ENCODE measurements at regions not wholly inside any gene's neighbourhood (a gene's known extent, or its start where the extent isn't known, plus 50 kb on each side); places are given as distances from the start of the nearest gene placed in this dataset.
"Not testable (repeated sequence)": the region's sequence is repeated elsewhere in the genome, so short reads cannot be mapped to it uniquely, and the experiment has no call there.

DNA sequence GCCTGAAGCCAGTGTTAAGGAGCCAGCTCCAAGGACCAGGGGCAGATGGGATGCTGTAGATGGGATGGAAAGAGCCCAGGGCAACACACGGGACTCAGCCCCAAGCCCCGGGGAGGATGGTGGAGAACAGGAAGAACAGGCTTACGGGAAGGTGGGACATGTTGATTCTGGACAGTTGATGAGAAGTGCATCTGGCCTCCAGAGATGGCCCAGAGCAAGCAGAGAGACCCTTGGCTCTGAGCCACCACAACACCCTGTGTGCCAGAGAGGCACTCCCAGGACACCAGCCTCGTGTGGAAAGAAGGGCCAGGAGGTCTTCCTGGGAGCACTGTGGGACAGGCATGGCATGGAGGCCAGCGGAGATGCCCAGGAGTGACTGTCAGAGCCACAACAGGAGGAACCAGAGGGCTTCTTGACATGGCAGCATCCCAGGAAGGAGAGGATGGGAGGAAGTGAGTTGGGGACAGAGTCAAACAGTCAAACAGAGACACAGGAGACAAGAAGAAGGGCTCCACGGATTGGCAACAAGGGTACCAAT, 156.3 kb upstream of the MVB12B start:
- no peak for DNase-seq (ENCODE audit: low spot score)

DNA sequence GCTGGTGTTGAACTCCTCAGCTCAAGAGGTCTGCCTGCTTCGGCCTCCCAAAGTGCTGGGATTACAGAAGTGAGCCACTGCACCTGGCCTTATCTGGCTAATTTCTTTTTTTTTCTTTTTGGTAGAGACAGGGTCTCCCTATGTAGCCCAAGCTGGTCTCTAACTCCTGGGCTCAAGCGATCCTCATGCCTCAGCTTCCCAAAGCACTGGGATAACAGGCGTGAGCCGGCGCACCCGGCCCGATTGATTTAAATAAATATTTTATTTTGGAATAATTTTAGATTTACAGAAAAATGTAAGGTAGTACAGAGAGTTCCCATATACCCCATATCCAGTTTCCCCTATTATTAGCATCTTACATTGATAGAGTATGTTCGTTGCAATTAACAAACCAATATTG, 155.0 kb upstream of the MVB12B start:
- DNase-seq (ENCODE audit: low spot score), result no peak

DNA sequence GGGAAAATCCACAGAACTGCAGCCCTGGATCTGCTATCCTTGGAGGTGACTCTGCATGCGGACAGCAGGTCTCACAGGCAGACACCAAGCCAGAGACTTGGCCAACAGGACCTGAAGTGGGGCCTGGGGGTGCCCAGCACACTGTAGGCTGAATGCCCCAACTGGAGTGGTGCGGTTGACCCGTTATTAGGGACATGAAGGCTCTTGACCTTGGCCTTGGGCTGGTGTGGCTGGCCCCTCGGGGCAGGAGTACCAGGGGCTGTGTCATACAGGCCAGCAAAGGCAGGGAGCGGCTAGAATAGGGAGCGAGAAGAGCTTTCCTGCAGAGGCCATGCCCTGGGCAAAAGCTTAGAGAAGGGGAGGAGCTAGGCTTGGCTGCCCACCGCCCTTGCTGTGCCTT, 153.2 kb upstream of the MVB12B start:
- DNase-seq (ENCODE audit: low spot score), result no peak

DNA sequence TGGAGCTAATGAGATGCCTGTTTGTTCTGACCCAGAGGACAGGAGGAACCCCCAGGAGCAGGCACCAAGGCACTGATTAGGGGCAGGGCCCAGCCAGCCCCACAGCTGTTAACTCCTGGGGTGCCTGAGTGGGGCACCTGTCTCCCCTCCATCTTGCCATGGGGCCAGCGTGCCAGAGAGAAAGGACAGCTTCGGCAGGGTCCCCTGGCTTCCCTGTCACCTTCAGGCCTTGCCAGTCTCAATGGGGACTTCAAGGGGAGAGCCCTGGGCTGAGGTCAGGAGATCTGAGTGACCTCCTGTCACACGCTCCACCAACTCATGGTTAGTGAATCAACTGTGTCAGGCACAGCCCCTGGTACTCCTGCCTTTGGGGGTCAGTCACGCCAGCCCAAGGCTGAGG, 152.7 kb upstream of the MVB12B start:
- no peak for DNase-seq (ENCODE audit: low spot score)

DNA sequence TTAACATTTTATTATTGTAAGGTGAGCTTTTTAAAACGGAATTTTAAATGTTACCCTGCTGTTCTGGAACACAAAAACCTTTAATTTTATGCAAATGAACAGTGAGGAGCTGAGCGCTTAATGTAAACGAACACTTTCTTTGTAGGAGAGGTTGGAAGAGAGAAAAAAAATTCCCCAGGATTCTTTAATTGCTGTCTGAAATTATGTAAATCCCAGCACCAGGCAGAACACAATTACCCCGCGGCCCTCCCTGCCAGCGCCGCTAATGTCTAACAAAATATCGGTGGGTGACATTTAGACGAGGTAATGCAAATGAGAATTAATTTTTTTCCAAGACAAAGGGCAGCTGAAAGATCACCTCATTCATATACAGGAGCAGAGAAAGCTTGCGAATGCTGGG, 143.4 kb upstream of the MVB12B start:
- no peak for DNase-seq (ENCODE audit: low spot score)

DNA sequence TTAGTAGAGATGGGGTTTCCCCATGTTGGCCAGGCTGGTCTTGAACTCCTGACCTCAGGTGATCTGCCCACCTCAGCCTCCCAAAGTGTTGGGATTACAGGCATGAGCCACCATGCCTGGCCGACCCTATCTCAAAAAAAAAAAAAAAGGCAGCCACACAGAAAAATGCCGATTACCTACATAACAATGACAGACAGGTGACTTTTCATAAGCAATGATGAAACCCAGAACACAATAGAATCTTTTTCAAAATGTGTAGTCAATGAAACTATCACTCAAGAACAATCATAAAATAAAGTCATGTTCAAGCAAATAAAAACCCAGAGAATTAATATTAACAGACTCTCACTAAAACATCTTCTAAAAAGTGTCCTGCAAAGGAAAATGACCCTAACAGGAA, 135.6 kb upstream of the MVB12B start:
- DNase-seq (ENCODE audit: low spot score), result not testable (repeated sequence)

DNA sequence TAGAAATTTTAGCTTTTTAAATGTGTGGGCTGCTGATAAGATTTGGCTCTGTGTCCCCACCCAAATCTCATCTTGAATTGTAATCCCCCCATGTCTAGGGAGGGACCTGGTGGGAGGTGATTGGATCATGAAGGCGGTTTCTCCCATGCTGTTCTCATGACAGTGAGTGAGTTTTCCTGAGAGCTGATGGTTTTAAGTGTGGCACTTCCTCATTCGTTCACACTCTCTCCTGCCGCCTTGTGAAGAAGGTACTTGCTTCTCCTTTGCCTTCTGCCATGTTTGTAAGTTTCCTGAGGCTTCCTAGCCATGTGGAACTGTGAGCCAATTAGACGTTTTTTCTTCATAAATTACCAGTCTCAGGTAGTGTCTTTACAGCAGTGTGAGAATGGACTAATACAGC, 127.8 kb upstream of the MVB12B start:
- DNase-seq (ENCODE audit: low spot score), result no peak

DNA sequence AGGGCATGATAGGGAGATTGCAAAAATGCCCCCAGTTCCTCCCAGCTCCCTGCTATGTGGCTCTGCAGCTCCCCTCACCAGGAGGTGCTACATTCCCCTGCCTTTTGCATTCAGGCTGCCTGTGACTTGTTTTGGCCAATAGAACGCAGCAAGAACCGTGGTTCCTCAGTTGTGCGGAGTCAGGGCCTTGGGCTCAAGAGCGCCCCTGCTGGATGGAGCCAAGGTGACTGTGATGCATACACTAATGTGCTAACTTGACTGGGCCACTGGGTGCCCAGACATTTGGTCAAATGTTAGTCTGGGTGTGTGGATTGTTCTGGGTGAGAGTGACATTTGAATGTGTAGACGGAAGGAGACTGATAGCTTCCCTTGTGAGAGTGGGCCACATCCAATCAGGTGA, 123.3 kb upstream of the MVB12B start:
- DNase-seq (ENCODE audit: low spot score), result peak; percentile 32

DNA sequence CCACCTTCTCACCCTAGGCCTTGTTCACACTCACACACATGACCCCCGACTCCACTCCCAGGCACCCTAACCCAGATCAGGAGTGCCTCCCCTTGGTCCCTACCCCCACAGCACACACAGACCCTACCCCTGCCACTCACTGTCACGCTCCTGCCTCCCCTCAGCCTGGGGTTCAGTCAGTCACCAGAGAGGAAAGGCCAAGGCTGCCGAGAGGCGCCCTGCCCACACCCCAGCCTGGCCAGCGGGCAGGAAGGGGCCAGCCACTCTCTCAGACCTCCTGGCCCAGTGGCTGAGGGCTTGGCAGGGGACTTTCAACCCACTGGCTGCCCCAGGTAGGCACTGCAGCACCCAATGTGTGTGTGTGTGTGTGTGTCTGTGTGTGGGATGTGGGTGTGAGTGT, 122.4 kb upstream of the MVB12B start:
- no peak for DNase-seq (ENCODE audit: low spot score)

DNA sequence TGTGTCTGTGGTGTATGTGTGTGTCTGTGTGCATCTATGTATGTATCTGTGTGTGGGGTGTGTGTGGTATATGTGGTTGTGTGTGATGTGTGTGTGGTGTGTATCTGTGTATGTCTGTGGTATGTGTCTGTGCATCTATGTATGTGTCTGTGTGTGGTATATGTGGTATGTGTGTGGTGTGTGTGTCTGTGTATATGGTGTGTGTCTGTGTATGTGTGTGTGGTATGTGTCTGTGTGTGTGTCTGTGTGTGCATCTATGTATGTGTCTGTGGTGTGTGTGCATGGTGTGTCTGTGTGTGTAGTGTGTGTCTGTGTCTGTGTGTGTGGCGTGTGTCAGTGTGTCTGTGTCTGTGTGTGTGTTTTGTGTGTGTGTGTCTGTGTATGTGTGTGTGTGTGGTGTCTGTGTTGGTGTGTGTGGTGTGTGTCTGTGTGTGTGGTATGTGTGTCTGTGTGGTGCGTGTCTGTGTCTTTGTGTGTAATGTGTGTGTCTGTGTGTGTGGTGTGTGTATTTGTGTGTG, 121.9 kb upstream of the MVB12B start:
- no peak for DNase-seq (ENCODE audit: low spot score)

DNA sequence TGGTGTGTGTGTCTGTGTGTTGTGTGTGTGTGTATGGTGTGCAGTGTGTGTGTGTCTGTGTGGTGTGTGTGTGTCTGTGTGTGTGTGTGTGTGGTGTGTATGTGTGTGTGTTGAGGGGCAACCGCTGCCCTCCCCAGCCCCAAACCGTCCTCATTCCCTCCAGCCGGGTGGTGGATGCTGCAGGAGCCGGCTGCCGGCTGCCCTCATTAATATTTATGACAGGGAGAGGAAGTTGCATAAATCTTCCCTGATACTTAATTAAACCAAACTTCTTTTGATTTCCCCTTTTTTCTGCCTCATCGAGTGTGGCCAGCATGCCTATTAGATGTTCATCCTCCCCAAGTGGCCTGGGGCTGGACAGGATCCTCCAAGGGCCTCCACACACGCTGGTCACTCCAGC, 121.4 kb upstream of the MVB12B start:
- peak; percentile 12 for DNase-seq (ENCODE audit: low spot score)

DNA sequence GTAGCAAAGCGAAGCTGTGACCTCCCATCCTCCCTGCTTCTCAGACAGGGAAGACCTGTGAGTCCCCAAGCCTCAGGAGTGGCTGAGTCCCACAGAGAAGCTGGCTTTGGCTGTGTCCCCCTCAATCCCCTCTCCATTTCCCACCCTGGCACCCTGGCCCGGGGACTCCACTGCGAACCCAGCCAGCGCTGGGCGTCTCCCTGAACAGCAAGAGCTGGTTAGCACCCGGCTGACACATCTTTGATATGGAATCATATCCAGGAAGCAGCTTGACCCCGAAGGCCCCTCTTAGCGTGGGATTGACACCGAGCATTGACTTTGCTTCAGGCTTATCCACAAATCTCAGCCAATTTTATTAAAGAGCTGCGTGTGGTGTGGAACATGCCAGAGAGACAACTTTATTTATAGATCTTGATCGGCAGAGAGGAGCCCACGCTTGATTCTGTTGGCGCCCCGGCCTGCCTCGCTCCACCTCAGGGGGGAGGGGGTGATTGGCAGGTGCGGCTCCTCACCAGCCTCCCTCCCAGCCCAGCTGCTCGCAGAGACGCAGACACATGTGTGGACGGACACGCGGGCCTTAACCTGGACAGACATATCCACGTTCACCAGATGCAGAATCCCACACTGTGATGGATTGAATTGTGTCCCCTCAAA, 120.7 kb upstream of the MVB12B start:
- DNase-seq (ENCODE audit: low spot score), result no peak

DNA sequence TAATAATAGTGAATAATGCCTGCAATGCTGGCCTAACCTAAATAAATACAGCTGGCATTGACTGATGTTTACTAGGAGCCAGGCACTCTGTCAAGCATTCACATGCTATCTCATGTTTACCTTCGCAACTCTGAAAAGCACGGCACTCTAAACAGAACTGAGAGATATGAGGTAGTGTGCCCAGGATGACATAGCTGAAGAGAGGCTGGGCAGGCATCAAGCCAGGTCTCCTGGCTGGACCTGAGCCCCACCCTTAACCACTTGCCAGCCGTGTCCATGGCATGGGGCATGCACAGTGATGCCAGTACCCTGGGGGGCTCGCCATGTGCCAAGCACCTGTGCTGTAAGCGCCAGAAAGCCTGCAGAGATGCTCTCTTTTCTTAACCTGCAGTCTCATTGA, 119.4 kb upstream of the MVB12B start:
- no peak for DNase-seq (ENCODE audit: low spot score)

DNA sequence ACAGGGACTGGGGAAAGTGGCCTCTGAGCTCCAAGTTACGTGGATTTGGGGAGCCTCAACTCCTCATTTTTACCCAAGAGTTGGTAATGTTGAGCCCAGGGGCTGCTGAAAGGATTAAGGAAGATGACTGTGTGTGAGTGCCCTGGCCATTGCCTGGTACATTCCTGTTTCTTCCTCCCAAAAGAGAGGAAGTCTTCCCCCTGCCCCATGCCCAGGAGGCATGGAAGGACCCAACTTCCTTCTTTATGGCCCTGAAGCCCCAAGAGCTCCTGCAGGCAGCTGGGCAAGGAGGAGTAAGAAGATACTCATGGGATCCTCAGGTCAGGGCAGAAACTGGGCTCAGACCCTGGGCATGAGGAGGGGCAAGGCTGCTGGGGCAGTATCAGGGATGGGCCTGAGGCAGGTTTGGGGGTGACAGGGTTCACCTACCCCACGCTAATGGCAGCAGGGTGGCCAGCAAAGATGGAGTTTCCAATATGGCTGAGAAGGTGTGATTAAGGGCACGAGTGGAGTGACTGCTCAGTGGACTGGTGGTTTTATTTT, 118.3 kb upstream of the MVB12B start:
- no peak for DNase-seq (ENCODE audit: low spot score)

DNA sequence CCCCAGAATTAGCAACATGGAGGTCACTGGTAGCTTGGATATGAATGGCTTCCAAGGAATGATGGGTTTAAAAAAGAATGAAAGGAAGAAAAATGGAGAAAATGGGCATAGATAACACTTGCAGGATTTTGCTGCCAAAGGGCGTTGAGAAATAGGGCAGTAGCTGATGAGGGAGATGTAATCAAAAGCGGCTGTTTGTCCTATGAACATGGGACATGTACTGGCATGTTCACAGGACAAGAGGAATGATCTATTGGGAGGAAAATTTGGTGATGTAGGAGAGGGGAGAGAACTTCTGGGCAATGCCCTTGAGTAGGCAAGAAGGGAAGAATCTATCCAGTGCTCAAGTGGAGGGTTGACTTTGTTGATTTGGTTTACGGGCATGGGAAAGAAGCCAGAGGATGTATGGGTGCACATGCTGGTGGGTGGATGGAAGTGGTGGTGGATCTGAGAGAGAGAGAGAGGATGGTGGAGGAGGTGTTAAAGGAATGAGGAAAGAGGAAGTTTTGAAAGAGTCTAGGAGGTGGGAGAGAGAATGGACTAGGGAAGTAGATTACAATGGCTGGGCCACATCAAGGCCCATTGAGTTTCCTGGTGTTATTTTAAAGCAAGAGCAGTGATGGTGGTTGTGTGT, 115.1 kb upstream of the MVB12B start:
- no peak for DNase-seq (ENCODE audit: low spot score)

DNA sequence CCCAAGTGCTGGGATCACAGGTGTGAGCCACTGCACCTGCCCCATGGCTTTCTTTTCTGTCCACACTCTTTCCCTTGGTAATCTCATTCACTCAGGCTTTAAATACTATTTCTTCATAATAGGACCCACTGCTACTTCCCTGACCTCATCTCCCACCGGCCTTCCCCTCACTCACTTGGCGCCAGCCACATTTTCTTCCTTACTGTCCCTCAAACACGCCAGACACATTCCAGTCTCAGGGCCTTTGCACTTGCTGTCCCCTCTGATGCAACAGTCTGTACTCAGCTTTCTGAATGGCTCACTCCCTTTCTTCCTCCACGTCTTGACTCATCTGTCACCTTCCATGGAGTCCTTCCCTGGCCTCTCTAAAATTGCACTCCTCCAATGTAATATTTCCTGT, 111.1 kb upstream of the MVB12B start:
- DNase-seq (ENCODE audit: low spot score), result no peak

DNA sequence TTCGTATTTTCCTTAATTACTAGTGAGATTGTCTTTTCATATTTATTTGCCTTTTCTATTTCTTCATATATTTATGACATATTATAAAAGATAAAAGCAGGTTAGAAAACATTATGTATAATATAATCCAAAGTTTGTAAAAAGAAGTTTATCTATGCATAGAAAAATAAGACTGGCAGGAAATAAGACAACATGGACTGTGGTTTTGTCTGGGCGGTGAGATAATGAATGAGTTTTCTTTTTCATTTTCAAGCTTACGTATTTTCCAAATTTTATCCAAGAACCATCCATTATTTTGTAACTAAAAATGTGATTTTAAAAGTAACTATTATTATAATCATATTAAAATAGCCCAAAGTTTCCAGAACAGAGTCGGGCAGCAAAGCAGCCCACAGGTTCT, 109.8 kb upstream of the MVB12B start:
- no peak for DNase-seq (ENCODE audit: low spot score)

DNA sequence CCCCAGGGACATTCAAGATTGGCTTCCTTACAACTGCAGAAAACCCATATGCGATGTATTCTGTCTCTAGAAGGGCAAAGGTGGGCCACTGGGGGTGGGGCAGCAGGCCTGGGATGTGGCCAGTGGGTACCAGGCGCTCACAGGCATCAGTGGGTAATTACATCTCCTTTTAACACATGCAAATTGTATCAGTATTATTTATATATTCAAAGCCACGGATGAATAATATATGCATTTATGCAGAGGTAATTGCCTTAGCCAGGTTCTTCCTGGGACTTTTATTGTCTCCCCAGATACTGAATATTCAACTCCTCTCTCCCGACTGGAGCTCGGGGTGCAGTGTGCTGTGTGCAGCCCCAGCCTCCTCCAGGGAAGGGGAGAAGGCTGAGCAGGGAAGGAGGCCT, 109.4 kb upstream of the MVB12B start:
- no peak for DNase-seq (ENCODE audit: low spot score)

DNA sequence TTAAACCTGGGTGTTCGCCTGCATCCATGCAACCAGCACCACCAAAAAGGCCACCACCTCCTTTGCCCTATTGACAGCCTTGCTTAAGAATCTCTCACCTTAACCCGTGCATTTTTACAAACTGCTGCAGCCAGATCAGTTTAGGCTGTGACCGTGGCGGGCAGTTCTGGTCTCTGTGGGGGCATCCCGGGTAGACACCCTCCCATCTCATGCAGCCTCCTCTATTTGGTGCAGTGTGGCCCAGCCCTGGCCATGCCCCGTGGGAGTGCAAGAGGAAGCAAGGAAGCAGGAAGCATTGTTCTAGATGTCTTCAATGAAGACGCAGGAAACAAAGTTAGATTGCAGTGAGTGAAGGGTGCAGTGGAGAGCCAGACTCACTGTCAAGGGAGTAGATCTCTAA, 108.8 kb upstream of the MVB12B start:
- DNase-seq (ENCODE audit: low spot score), result no peak

DNA sequence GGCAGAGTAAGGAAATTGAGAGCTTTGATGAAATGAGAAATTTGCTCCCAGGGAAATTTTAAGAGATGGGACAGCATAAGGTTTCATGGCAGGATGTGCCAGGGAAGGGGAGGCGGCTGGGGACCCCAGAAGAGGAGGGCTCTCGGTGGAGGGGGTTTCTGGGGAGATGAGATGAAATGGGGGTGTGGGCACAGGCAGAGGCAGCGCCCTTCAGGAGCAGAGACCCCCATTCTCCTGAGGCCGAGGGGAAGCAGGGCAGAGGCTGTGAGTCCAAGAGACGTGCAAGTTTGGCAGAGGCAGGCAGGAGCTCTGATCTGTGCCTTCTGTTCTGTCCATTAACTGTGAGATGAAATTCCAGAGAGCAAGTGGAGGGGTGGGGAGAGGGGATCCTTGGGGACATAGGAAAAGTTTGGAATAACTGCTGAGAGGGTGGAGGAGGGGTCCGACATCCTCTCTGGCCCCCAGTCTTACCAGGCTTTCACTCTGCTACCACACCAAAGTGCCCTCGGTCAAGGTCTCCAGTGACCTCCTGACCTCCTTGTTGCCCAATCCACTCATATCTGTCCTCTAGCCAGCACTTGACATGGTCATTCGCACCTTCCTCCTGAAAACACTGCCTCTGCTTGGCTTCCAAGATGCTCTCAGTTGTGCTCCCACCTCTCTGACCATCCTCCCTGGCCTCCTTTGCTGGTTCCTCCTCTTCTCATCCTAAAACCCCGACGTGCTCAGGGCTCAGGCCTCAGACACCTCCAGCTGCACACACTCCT, 108.1 kb upstream of the MVB12B start:
- no peak for DNase-seq (ENCODE audit: low spot score)

DNA sequence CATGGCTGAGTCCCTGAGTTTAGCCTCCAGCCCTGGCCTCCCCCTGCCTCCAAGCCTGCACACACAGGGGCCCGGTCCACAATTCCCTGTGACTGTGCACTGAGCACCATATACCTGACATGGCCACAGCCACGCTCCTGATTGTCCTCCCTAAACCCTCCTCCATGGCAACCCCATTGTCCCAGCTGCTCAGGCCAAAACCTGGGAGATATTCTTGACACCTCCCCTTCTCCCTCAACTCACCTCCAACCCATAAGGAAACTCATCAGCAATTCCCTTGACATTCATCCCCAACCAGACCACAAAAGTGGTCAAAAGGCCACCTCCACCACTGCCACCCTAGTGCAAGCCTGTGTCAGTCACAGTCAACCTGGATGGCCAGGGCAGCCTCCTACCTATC, 107.5 kb upstream of the MVB12B start:
- no peak for DNase-seq (ENCODE audit: low spot score)

DNA sequence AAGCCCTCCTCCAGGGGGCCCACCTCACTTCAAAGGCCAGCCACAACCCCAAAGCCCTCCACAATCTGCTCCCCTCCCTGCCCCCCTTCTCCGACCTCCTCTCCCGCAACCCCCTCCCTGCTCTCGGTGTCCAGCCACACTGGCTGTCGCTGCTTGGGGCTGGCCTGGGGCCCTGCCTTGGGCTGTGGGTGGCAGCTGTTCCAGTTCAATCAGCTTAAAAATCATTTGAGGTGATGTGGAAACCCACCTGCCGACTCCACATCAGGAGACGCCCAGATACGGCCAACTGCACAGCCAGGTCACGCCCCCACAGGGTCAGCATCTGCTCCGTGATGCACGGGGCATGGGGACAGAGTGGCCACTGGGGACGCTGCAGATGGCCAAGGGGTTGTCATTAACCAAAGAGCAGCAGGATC, 107.0 kb upstream of the MVB12B start:
- no peak for DNase-seq (ENCODE audit: low spot score)

DNA sequence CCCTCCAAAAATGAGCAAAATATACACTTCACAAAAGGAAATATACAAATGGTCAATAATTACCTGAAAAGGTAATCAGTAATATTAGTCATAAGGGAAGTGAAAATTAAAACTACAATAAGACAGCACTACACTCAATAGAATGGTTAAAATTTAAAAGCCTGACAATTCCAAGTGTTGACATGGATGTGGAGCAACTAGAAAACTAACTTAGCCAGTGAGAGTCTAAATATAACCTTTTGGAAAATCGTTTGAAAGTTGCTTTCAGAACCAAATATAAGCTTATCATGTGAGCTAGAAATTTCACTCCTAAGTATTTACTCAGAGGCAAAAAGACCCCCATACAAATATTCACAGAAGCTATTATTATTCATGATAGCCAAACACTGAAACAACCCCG, 105.1 kb upstream of the MVB12B start:
- no peak for DNase-seq (ENCODE audit: low spot score)
